GM23338 (cell line): ENCODE measurements at regions not wholly inside any gene's neighbourhood (a gene's known extent, or its start where the extent isn't known, plus 50 kb on each side); places are given as distances from the start of the nearest gene placed in this dataset.

Source experiments
- ATAC-seq: fragments of 200-7000 bp; cut with Tn5 transposase; 3 replicates; pipeline ENCODE4 v1.9.1; 2020
- DNase-seq: peaks from one replicate; pipeline ENCODE4 v3.0.0-alpha.2; 2015; ENCODE audit warnings: low spot score
- H2AFZ ChIP-seq: fragments of 200-600 bp; sonication (generic); 2 replicates; pipeline ENCODE4 v1.8.0; 2016; ENCODE audit warnings: antibody characterized with exemption, mild to moderate bottlenecking, moderate library complexity
- H3F3A ChIP-seq: fragments of 200-600 bp; sonication (generic); replicated peaks from 2 replicates; pipeline ENCODE4 v1.8.0; 2017; ENCODE audit warnings: antibody characterized with exemption, mixed run types, low read depth
- H3K27ac ChIP-seq: fragments of 200-600 bp; sonication (generic); 2 replicates; pipeline ENCODE4 v1.6.1; 2016; ENCODE audit warnings: low read depth
- H3K27me3 ChIP-seq: fragments of 200-600 bp; sonication (generic); 2 replicates; pipeline ENCODE4 v1.8.0; 2016; ENCODE audit warnings: mild to moderate bottlenecking, mixed run types, moderate library complexity; ENCODE audit not compliant: insufficient read depth
- H3K36me3 ChIP-seq: fragments of 200-600 bp; sonication (generic); 2 replicates; pipeline ENCODE4 v1.8.0; 2016; ENCODE audit warnings: mild to moderate bottlenecking; ENCODE audit not compliant: insufficient read depth
- H3K4me1 ChIP-seq: fragments of 200-600 bp; sonication (generic); 2 replicates; pipeline ENCODE4 v1.8.0; 2016; ENCODE audit warnings: mild to moderate bottlenecking, moderate library complexity; ENCODE audit not compliant: insufficient read depth
- H3K4me2 ChIP-seq: fragments of 200-600 bp; sonication (generic); 2 replicates; pipeline ENCODE4 v1.7.1; 2017; ENCODE audit warnings: mixed run types
- H3K4me3 ChIP-seq: fragments of 200-600 bp; sonication (generic); 2 replicates; pipeline ENCODE4 v1.6.1; 2016; ENCODE audit warnings: mixed run types
- H3K79me2 ChIP-seq: fragments of 200-600 bp; sonication (generic); replicated peaks from 2 replicates; pipeline ENCODE4 v1.8.0; 2017; ENCODE audit warnings: mild to moderate bottlenecking; ENCODE audit not compliant: insufficient read depth
- H3K9me2 ChIP-seq: fragments of 200-600 bp; sonication (generic); 2 replicates; pipeline ENCODE4 v1.8.0; 2017; ENCODE audit not compliant: insufficient read depth
- H4K20me1 ChIP-seq: fragments of 200-600 bp; sonication (generic); replicated peaks from 2 replicates; pipeline ENCODE4 v1.8.0; 2017; ENCODE audit warnings: mild to moderate bottlenecking; ENCODE audit not compliant: insufficient read depth
- H3K27ac Mint-ChIP-seq: 2 replicates; pipeline ENCODE4 v1.8.0; 2020; ENCODE audit warnings: inconsistent platforms, mild to moderate bottlenecking, moderate library complexity, mixed read lengths
- H3K27me3 Mint-ChIP-seq: 3 replicates; pipeline ENCODE4 v1.8.0; 2022; ENCODE audit warnings: low read depth, mild to moderate bottlenecking, moderate library complexity, mixed read lengths, inconsistent platforms; ENCODE audit not compliant: insufficient read depth, poor library complexity
- H3K36me3 Mint-ChIP-seq: 3 replicates; pipeline ENCODE4 v1.8.0; 2021; ENCODE audit warnings: low read depth, mild to moderate bottlenecking, inconsistent platforms, moderate library complexity, mixed read lengths
- H3K4me1 Mint-ChIP-seq: 3 replicates; pipeline ENCODE4 v1.8.0; 2020; ENCODE audit warnings: mild to moderate bottlenecking, inconsistent platforms, mixed read lengths
- H3K4me3 Mint-ChIP-seq: 3 replicates; pipeline ENCODE4 v1.8.0; 2021; ENCODE audit warnings: moderate library complexity, mild to moderate bottlenecking, inconsistent platforms, mixed read lengths
- H3K9me3 Mint-ChIP-seq: 3 replicates; pipeline ENCODE4 v1.8.0; 2020; ENCODE audit warnings: moderate library complexity, mild to moderate bottlenecking, inconsistent platforms, mixed read lengths
- CREB1 ChIP-seq: fragments of 250-450 bp; sonication (Bioruptor Pico); IDR thresholded peaks from 2 replicates; pipeline ENCODE4 v1.5.0; 2020; ENCODE audit warnings: low read depth, mild to moderate bottlenecking, moderate library complexity
- CTCF ChIP-seq, 2 experiments: fragments of 200-600 bp in 1 of 2; sonication (generic) in 1 of 2; conservative IDR thresholded peaks; 2 replicates each; pipeline versions ENCODE4 v1.5.1 to v1.6.1; 2016 to 2017; ENCODE audit warnings: antibody characterized with exemption in 2 of 2, low read depth in 2 of 2, mild to moderate bottlenecking in 2 of 2, moderate library complexity in 1 of 2
- EZH2 ChIP-seq: fragments of 200-600 bp; sonication (generic); IDR thresholded peaks from one replicate; pipeline ENCODE4 v1.8.0; 2017; ENCODE audit warnings: antibody characterized with exemption, mild to moderate bottlenecking, low read depth; ENCODE audit not compliant: unreplicated experiment
- EZH2phosphoT487 ChIP-seq: fragments of 200-600 bp; sonication (generic); IDR thresholded peaks from one replicate; pipeline ENCODE4 v1.8.1; 2018; ENCODE audit warnings: antibody characterized with exemption; ENCODE audit not compliant: unreplicated experiment
- JUNB ChIP-seq: IDR thresholded peaks from one replicate; pipeline ENCODE4 v1.6.1; 2016; ENCODE audit warnings: antibody characterized with exemption; ENCODE audit not compliant: unreplicated experiment
- NANOG ChIP-seq: IDR thresholded peaks from 2 replicates; pipeline ENCODE4 v1.6.1; 2016; ENCODE audit warnings: antibody characterized with exemption, borderline replicate concordance
- POLR2AphosphoS5 ChIP-seq: IDR thresholded peaks from 2 replicates; pipeline ENCODE4 v1.6.1; 2016; ENCODE audit warnings: antibody characterized with exemption, low read depth
- REST ChIP-seq: IDR thresholded peaks from one replicate; pipeline ENCODE4 v1.6.1; 2018; ENCODE audit warnings: antibody characterized with exemption; ENCODE audit not compliant: unreplicated experiment
- STAT1 ChIP-seq: IDR thresholded peaks from one replicate; pipeline ENCODE4 v1.6.1; 2016; ENCODE audit warnings: antibody characterized with exemption; ENCODE audit not compliant: unreplicated experiment
- ZNF114 ChIP-seq: fragments of 250-450 bp; sonication (Bioruptor Pico); IDR thresholded peaks from 2 replicates; pipeline ENCODE4 v1.5.0; 2020; ENCODE audit warnings: mild to moderate bottlenecking, moderate library complexity
- ZNF331 ChIP-seq: fragments of 250-450 bp; sonication (Bioruptor Pico); IDR thresholded peaks from 2 replicates; pipeline ENCODE4 v1.5.0; 2020; ENCODE audit warnings: low read depth, mild to moderate bottlenecking, moderate library complexity
- ZNF462 ChIP-seq: fragments of 250-450 bp; sonication (Bioruptor Pico); IDR thresholded peaks from 2 replicates; pipeline ENCODE4 v1.5.0; 2020; ENCODE audit warnings: mild to moderate bottlenecking, moderate library complexity

- Histone ChIP-seq H3K4me2 (no peak overlapping the region), H3K79me2 (peaks cover 6% of the 10 kb centered on the region; the same call in 1 of the 2 replicates), H3K9me2 (no peaks in the 10 kb centered on the region), H3K27ac (no peak overlapping the region), H3K4me1 (no peaks in the 10 kb centered on the region), H3K36me3 (peaks cover 67% of the 10 kb centered on the region), H2AFZ (no peak overlapping the region), H4K20me1 (peaks cover 18% of the 10 kb centered on the region), H3K4me3 (no peak overlapping the region), H3K27me3 (no peaks in the 10 kb centered on the region), H3F3A (no peaks in the 10 kb centered on the region)
- Mint-ChIP-seq H3K36me3 (peaks cover 83% of the 10 kb centered on the region), H3K27me3 (peaks cover 8% of the 10 kb centered on the region), H3K4me3 (no peak overlapping the region), H3K4me1 (no peaks in the 10 kb centered on the region), H3K9me3 (peaks cover 12% of the 10 kb centered on the region), H3K27ac (no peak overlapping the region)
- TF ChIP-seq ZNF331 (no peak), JUNB (no peak), EZH2 (no peak), NANOG (no peak), EZH2phosphoT487 (no peak), ZNF462 (CRISPR knock-in tag) (no peak), STAT1 (no peak), CTCF (conservative IDR thresholded peaks at IDR 0.05; ENCODE audit: low read depth in 2 of 2) (no peak), CREB1 (CRISPR knock-in tag) (no peak), ZNF114 (CRISPR knock-in tag) (no peak), POLR2AphosphoS5 (no peak), REST (no peak)
- DNase-seq (no peak), ATAC-seq (no peak)
Measured at GRCh38 chr9:92228628-92229027, 64.9 kb downstream of the IARS1 start.
